ENCODE measurements at regions not wholly inside any gene's neighbourhood (a gene's known extent, or its start where the extent isn't known, plus 50 kb on each side); places are given as distances from the start of the nearest gene placed in this dataset.
"Not testable (repeated sequence)": the region's sequence is repeated elsewhere in the genome, so short reads cannot be mapped to it uniquely, and the experiment has no call there.

GRCh38 chr11:34719303-34719848 is 98.5 kb downstream of the EHF start:
- intact Hi-C loops (cut with micrococcal nuclease) = loop anchor here (1.0 kb wide), 1 partner anchor 38 kb away; no protein-coding TSS in a partner anchor
- peak; percentile 19 for DNase-seq
- Histone ChIP-seq H4K20me1 (ENCODE audit: low read length) (no peaks in the 10 kb centered on the region), H3K4me3 (ENCODE audit: low read length) (no peak overlapping the region), H3K79me2 (ENCODE audit: low read length) (no peaks in the 10 kb centered on the region), H3F3A (ENCODE audit: low read length, unreplicated experiment) (no peaks in the 10 kb centered on the region), H3K9me3 (ENCODE audit: low read length) (no peaks in the 10 kb centered on the region), H3K27me3 (ENCODE audit: low read length) (no peaks in the 10 kb centered on the region), H3K36me3 (ENCODE audit: low read depth, low read length) (no peaks in the 10 kb centered on the region), H3K4me1 (ENCODE audit: insufficient read depth, low read length) (peaks cover 4% of the 10 kb centered on the region; the same call in 1 of the 2 replicates), H3K27ac (ENCODE audit: low read length) (no peak overlapping the region), H3K4me2 (ENCODE audit: low read length) (no peak overlapping the region), H3K9ac (ENCODE audit: low read length) (no peak overlapping the region), H3K9me2 (replicated peaks; ENCODE audit: low read length) (0 out of 2 replicates have a peak, but pooled peaks cover 3% of the 10 kb centered on the region), H2AFZ (ENCODE audit: low read length) (no peak overlapping the region)
- POLR2A ChIA-PET (ENCODE audit: unreplicated experiment) = no interaction called here
- no TSS peak for BruUV-seq (replicated peaks)
- peak; percentile 85 for ATAC-seq
- CTCF ChIA-PET = no interaction called here
- no peak for TF ChIP-seq CTCF (conservative IDR thresholded peaks at IDR 0.05; ENCODE audit: low read depth, low read length)

GRCh38 chr11:34713631-34714030 is 92.7 kb downstream of the EHF start:
- not testable (repeated sequence) for ATAC-seq; H3K36me3 ChIP-seq (ENCODE audit: low read depth, low read length); BruUV-seq (replicated peaks)

More at GRCh38 chr11:34713631-34714030, 92.7 kb downstream of the EHF start:
- H3K79me2 ChIP-seq (ENCODE audit: low read length); H3K27ac ChIP-seq (ENCODE audit: low read length); H3K27me3 ChIP-seq (ENCODE audit: low read length); intact Hi-C loops (cut with micrococcal nuclease); DNase-seq; POLR2A ChIA-PET (ENCODE audit: unreplicated experiment); H2AFZ ChIP-seq (ENCODE audit: low read length); H3K9ac ChIP-seq (ENCODE audit: low read length); H3K4me1 ChIP-seq (ENCODE audit: insufficient read depth, low read length); H3K4me2 ChIP-seq (ENCODE audit: low read length); H3K9me2 ChIP-seq (replicated peaks; ENCODE audit: low read length); H4K20me1 ChIP-seq (ENCODE audit: low read length); CTCF ChIA-PET; H3K4me3 ChIP-seq (ENCODE audit: low read length); H3F3A ChIP-seq (ENCODE audit: low read length, unreplicated experiment): not testable (repeated sequence)
- H3K9me3 ChIP-seq (ENCODE audit: low read length) = peaks cover 11% of the 10 kb centered on the region
